ENCODE measurements at regions not wholly inside any gene's neighbourhood (a gene's known extent, or its start where the extent isn't known, plus 50 kb on each side); places are given as distances from the start of the nearest gene placed in this dataset.
"Not testable (repeated sequence)": the region's sequence is repeated elsewhere in the genome, so short reads cannot be mapped to it uniquely, and the experiment has no call there.

GRCh38 chrX:143319526-143319925 is 197.7 kb downstream of the SPANXN3 start:
- DNase-seq (ENCODE audit: extremely low spot score): no peak
- Histone ChIP-seq H3K36me3 (no peaks in the 10 kb centered on the region), H3K27me3 (no peaks in the 10 kb centered on the region), H3K4me3 (no peak overlapping the region), H3K4me1 (no peaks in the 10 kb centered on the region), H3K27ac (replicated peaks in 1 of 4) (no peak overlapping the region), H3K9me3 (no peaks in the 10 kb centered on the region)
- no peak for TF ChIP-seq POLR2AphosphoS5 (IDR thresholded peaks at IDR 0.05)
- TF ChIP-seq EP300 (IDR thresholded peaks at IDR 0.05): no peak
- no peak for TF ChIP-seq POLR2A (IDR thresholded peaks at IDR 0.05; ENCODE audit: low read depth)
- no peak for TF ChIP-seq CTCF (IDR thresholded peaks at IDR 0.05)
- intact Hi-C loops (cut with DNase I): no loop called here
- WGBS: 54% methylated on average over 6 of the region's 6 CpGs

GRCh38 chrX:143318857-143319256 is 198.4 kb downstream of the SPANXN3 start:
- WGBS: 82% methylated on average over 2 of the region's 2 CpGs
- H3K4me1 ChIP-seq; H3K36me3 ChIP-seq; H3K27me3 ChIP-seq; intact Hi-C loops (cut with DNase I); H3K9me3 ChIP-seq; DNase-seq (ENCODE audit: extremely low spot score); H3K4me3 ChIP-seq; H3K27ac ChIP-seq (replicated peaks in 1 of 4): not testable (repeated sequence)

GRCh38 chrX:143306991-143307937 is 210.0 kb downstream of the SPANXN3 start:
- no peaks in the 10 kb centered on the region for H3K27me3 ChIP-seq
- no peaks in the 10 kb centered on the region for H3K4me1 ChIP-seq
- no peak overlapping the region for H3K4me3 ChIP-seq
- H3K9me3 ChIP-seq: no peaks in the 10 kb centered on the region
- no peaks in the 10 kb centered on the region for H3K36me3 ChIP-seq
- WGBS: 55% methylated on average over 9 of the region's 9 CpGs
- TF ChIP-seq CTCF (IDR thresholded peaks at IDR 0.05): no peak
- no peak for TF ChIP-seq POLR2AphosphoS5 (IDR thresholded peaks at IDR 0.05)
- TF ChIP-seq POLR2A (IDR thresholded peaks at IDR 0.05; ENCODE audit: low read depth): no peak
- no peak for TF ChIP-seq EP300 (IDR thresholded peaks at IDR 0.05)
- DNase-seq (ENCODE audit: extremely low spot score): no peak
- no peak overlapping the region for H3K27ac ChIP-seq (replicated peaks in 1 of 4)
- intact Hi-C loops (cut with DNase I): no loop called here

GRCh38 chrX:143304518-143304917 is 212.8 kb downstream of the SPANXN3 start:
- no peak for DNase-seq (ENCODE audit: extremely low spot score)
- intact Hi-C loops (cut with DNase I): no loop called here
- WGBS: 42% methylated on average over 2 of the region's 2 CpGs
- Histone ChIP-seq H3K27me3 (no peaks in the 10 kb centered on the region), H3K4me1 (no peaks in the 10 kb centered on the region), H3K36me3 (no peaks in the 10 kb centered on the region), H3K9me3 (no peaks in the 10 kb centered on the region), H3K4me3 (no peak overlapping the region), H3K27ac (replicated peaks in 1 of 4) (no peak overlapping the region)
- TF ChIP-seq POLR2A (IDR thresholded peaks at IDR 0.05; ENCODE audit: low read depth): no peak
- no peak for TF ChIP-seq CTCF (IDR thresholded peaks at IDR 0.05)
- TF ChIP-seq EP300 (IDR thresholded peaks at IDR 0.05): no peak
- no peak for TF ChIP-seq POLR2AphosphoS5 (IDR thresholded peaks at IDR 0.05)

GRCh38 chrX:143304025-143304424 is 213.2 kb downstream of the SPANXN3 start:
- intact Hi-C loops (cut with DNase I): no loop called here
- Histone ChIP-seq H3K36me3 (no peaks in the 10 kb centered on the region), H3K27me3 (no peaks in the 10 kb centered on the region), H3K27ac (replicated peaks in 1 of 4) (no peak overlapping the region), H3K9me3 (no peaks in the 10 kb centered on the region), H3K4me1 (peaks cover 0 to under 1% (median 0%) of the 10 kb centered on the region in 4 donors), H3K4me3 (no peak overlapping the region)
- no peak for DNase-seq (ENCODE audit: extremely low spot score)
- TF ChIP-seq POLR2A (IDR thresholded peaks at IDR 0.05; ENCODE audit: low read depth) (no peak), POLR2AphosphoS5 (IDR thresholded peaks at IDR 0.05) (no peak), EP300 (IDR thresholded peaks at IDR 0.05) (no peak), CTCF (IDR thresholded peaks at IDR 0.05) (no peak)
- WGBS: 62% methylated on average over 2 of the region's 2 CpGs

All from esophagus muscularis mucosa (tissue), 4 donors.